EL (cell line): ENCODE measurements at regions not wholly inside any gene's neighbourhood (a gene's known extent, or its start where the extent isn't known, plus 50 kb on each side); places are given as distances from the start of the nearest gene placed in this dataset.

Experiments used
- DNase-seq: peaks from one replicate; pipeline ENCODE4 v3.0.0-alpha.2; 2016

- no peak for DNase-seq
Measured at GRCh38 chr6:22006795-22007194, 290.0 kb downstream of the PRL start.

- DNase-seq, result no peak
Measured at GRCh38 chr6:22007469-22007868, 289.4 kb downstream of the PRL start.

- DNase-seq, result peak; percentile 26
Measured at GRCh38 chr6:22008248-22008836, 288.5 kb downstream of the PRL start.

- DNase-seq, result no peak
Measured at GRCh38 chr6:22010102-22010501, 286.7 kb downstream of the PRL start.

- DNase-seq, result no peak
Measured at GRCh38 chr6:22015216-22015615, 281.6 kb downstream of the PRL start.

- no peak for DNase-seq
Measured at GRCh38 chr6:22015944-22016343, 280.9 kb downstream of the PRL start.

GRCh38 chr6:22017272-22017671 is 279.6 kb downstream of the PRL start:
- no peak for DNase-seq

- no peak for DNase-seq
Measured at GRCh38 chr6:22017766-22018165, 279.1 kb downstream of the PRL start.

- DNase-seq, result no peak
Measured at GRCh38 chr6:22019857-22020256, 277.0 kb downstream of the PRL start.

GRCh38 chr6:22020299-22021003 is 276.4 kb downstream of the PRL start:
- no peak for DNase-seq

- no peak for DNase-seq
Measured at GRCh38 chr6:22021966-22022365, 274.9 kb downstream of the PRL start.

GRCh38 chr6:22023937-22024336 is 272.9 kb downstream of the PRL start:
- no peak for DNase-seq

GRCh38 chr6:22024973-22025467 is 271.8 kb downstream of the PRL start:
- no peak for DNase-seq

- peak; percentile 35 for DNase-seq
Measured at GRCh38 chr6:22025468-22026163, 271.2 kb downstream of the PRL start.

- no peak for DNase-seq
Measured at GRCh38 chr6:22026164-22026678, 270.6 kb downstream of the PRL start.

- no peak for DNase-seq
Measured at GRCh38 chr6:22027040-22027725, 269.7 kb downstream of the PRL start.

- no peak for DNase-seq
Measured at GRCh38 chr6:22028403-22029090, 268.3 kb downstream of the PRL start.

GRCh38 chr6:22029171-22029570 is 267.7 kb downstream of the PRL start:
- DNase-seq, result no peak

- no peak for DNase-seq
Measured at GRCh38 chr6:22030730-22031619, 265.9 kb downstream of the PRL start.

GRCh38 chr6:22035690-22036089 is 261.1 kb downstream of the PRL start:
- no peak for DNase-seq

GRCh38 chr6:22036275-22036674 is 260.6 kb downstream of the PRL start:
- DNase-seq, result peak; percentile 11

GRCh38 chr6:22036699-22037098 is 260.1 kb downstream of the PRL start:
- no peak for DNase-seq
